Endothelial cell of umbilical vein (primary cell): ENCODE measurements at regions not wholly inside any gene's neighbourhood (a gene's known extent, or its start where the extent isn't known, plus 50 kb on each side); places are given as distances from the start of the nearest gene placed in this dataset.

Experiments
- CTCF ChIP-seq, 2 donors: IDR thresholded peaks; 1 replicate in 1 of 2; 2 replicates in 1 of 2; pipeline ENCODE4 v1.5.1; 2011; ENCODE audit warnings: low read length in 2 of 2, mild to moderate bottlenecking in 2 of 2, moderate library complexity in 2 of 2, control low read depth in 1 of 2, inconsistent platforms in 1 of 2, low read depth in 1 of 2; ENCODE audit not compliant: insufficient read depth in 1 of 2; ENCODE audit errors: extremely low read depth in 1 of 2
- EZH2 ChIP-seq: IDR thresholded peaks from 2 replicates; pipeline ENCODE4 v1.6.1; 2012; ENCODE audit warnings: borderline replicate concordance, low read depth, mild to moderate bottlenecking, moderate library complexity, low read length, inconsistent platforms; ENCODE audit not compliant: severe bottlenecking
- GATA2 ChIP-seq: IDR thresholded peaks from 2 replicates; pipeline ENCODE4 v1.7.0; 2011; ENCODE audit warnings: low read depth, mild to moderate bottlenecking, moderate library complexity, mixed read lengths, low read length; ENCODE audit not compliant: insufficient read length, insufficient read depth
- MYC ChIP-seq: IDR thresholded peaks from one replicate; pipeline ENCODE4 v1.6.1; 2011; ENCODE audit warnings: mild to moderate bottlenecking, low read depth, low read length
- POLR2A ChIP-seq: IDR thresholded peaks from 2 replicates; pipeline ENCODE4 v1.6.1; 2012; ENCODE audit warnings: low read depth, mild to moderate bottlenecking, control low read depth, low read length
- POLR2AphosphoS5 ChIP-seq: IDR thresholded peaks from 2 replicates; pipeline ENCODE4 v1.6.1; 2012; ENCODE audit warnings: low read depth, mild to moderate bottlenecking, control low read depth, low read length, moderate library complexity; ENCODE audit not compliant: insufficient read depth

GRCh38 chr7:120216947-120217346, 56.0 kb upstream of the KCND2 start:
- TF ChIP-seq POLR2A (no peak), CTCF (IDR thresholded peaks at IDR 0.05; ENCODE audit: extremely low read depth in 1 of 2, insufficient read depth in 1 of 2, low read depth in 1 of 2, low read length in 2 of 2) (no peak), POLR2AphosphoS5 (no peak), MYC (no peak), EZH2 (no peak), GATA2 (no peak)
